VCaP (cell line): ENCODE measurements at regions not wholly inside any gene's neighbourhood (a gene's known extent, or its start where the extent isn't known, plus 50 kb on each side); places are given as distances from the start of the nearest gene placed in this dataset.

Experiments used
- H3K27ac ChIP-seq: fragments of 450-650 bp; 2 replicates; pipeline ENCODE4 v1.5.1; 2017
- CTCF ChIP-seq: fragments of 450-650 bp; conservative IDR thresholded peaks from 2 replicates; pipeline ENCODE4 v1.5.1; 2017; ENCODE audit warnings: mild to moderate bottlenecking, moderate library complexity

DNA sequence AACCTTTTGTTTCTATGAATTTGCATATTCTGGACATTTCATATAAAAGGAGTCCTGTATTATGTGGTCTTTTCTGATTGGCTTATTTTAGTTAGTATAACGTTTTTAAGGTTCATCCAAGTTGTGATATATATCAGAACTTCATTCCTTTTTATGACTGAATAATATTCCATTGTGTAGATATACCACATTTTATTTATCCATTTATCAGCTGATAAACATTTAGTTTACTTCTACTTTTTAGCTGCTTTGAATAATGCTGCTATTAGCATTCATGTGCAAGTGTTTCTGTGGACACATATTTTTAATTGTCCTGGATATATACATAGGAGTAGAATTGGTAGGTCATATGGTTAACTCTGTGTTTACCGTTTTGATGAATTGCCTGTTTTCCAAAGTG lies 498.5 kb upstream of the ADAMTS9 start:
- no peak overlapping the region for H3K27ac ChIP-seq
- TF ChIP-seq CTCF: no peak

- no peak for TF ChIP-seq CTCF
- no peak overlapping the region for H3K27ac ChIP-seq
Observed at GRCh38 chr3:65182682-65183081, 494.9 kb upstream of the ADAMTS9 start.

DNA sequence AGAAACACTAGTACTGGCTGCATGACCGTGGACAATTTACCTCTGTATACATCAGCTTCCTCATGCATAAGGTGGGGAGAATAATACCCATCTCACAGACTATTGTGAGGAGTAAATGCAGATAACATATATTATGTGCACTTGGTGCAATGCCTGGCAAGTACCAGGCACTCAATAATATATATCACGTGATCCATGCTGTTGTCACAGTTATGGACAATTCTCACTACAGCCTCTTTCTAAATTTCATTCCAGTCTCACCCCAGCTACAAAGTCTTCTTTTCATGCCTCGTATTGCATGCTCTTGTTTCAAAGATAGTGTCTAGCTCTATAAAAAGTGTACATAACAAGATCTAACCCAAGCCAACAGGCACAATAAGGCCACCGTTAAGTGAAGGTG lies 494.3 kb upstream of the ADAMTS9 start:
- no peak overlapping the region for H3K27ac ChIP-seq
- TF ChIP-seq CTCF: no peak

- TF ChIP-seq CTCF: no peak
- H3K27ac ChIP-seq: no peak overlapping the region
Observed at GRCh38 chr3:65181391-65181871, 493.6 kb upstream of the ADAMTS9 start.

DNA sequence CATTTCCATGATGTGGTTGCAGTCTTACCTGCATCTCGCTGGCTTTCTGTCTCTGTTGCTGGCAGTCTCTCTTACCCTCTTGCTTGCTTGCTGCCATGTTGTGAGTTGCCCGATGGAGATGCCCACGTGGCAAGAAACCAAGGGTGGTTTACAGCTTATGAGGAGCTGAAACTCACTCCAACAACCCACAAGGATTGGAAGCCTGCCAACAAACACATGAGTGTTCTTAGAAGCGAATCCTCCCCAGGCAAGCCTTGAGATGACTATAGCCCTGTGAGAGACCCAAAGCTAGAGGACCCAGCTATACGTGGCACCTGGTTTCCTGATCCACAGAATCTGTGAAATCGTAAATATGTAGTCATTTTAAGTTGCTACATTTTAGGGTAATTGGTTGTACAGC lies 490.9 kb upstream of the ADAMTS9 start:
- no peak for TF ChIP-seq CTCF
- no peak overlapping the region for H3K27ac ChIP-seq

DNA sequence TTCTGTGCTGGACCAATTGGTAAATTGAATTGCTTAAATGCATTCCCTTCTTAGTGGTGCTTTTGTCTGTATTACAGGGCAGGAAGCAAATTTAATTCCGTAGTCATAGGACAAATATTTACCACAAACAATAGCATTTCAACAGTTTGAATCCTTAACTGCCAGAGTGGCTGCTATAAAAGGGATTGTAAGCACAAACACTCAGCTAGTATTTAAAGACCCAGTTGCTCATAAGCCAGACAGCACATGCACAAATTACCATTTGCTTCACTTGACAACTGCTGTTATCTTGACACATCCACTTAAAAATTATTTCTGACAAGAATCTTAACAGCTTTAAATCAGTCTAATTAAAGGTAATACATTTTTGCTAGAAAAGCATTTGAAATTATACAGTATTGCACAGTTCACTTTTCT lies 490.2 kb upstream of the ADAMTS9 start:
- no peak for TF ChIP-seq CTCF
- no peak overlapping the region for H3K27ac ChIP-seq

DNA sequence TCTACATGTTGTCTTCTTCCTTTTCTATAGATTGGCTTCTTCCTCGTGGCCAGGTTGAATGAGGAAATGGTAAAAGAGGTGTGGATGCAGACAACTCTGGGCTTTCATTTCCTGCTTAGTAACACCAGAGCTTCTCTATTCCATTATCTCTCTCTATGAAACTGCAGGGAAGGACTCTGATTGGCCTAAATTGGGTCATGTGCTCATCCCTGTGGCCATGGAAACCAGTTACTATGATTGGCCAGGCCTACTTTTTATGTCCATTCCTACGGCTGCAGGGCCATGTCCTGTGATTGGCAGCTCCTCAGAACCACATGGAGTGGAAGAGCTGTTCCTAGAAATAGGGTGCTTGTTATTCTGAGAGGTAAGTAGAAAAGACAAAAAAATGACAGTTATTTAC lies 486.9 kb upstream of the ADAMTS9 start:
- TF ChIP-seq CTCF: no peak
- H3K27ac ChIP-seq: no peak overlapping the region

DNA sequence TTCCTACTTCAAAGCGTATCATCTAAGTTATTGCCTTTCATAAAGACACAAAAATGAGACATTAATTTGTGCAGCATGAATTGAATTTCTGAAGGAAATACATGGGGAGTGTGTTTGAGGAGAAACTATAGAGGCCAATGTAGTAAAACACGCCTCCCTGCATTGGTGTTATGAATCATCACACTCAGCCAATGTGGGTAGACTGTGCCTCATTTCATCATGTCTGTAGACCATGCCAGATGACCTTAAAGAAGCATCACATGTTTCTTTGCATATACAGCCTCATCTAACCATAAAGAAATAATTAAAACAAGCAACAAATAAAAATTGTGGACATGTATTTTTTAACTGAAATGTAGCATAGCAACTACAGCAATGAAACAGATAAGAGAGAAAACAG lies 486.0 kb upstream of the ADAMTS9 start:
- no peak overlapping the region for H3K27ac ChIP-seq
- no peak for TF ChIP-seq CTCF
